IMR-90 (cell line): ENCODE measurements at regions not wholly inside any gene's neighbourhood (a gene's known extent, or its start where the extent isn't known, plus 50 kb on each side); places are given as distances from the start of the nearest gene placed in this dataset.

Experiments used
- ATAC-seq: fragments of 200-7000 bp; cut with Tn5 transposase; 2 replicates; pipeline ENCODE4 v1.9.1; 2020; ENCODE audit warnings: low read depth, mild to moderate bottlenecking, moderate library complexity
- BruUV-seq: library from RNA; stranded (reverse); fragments of 400-500 nt; replicated peaks from 2 replicates; lab custom pipeline; 2021; lab: Mats Ljungman, UMichigan
- CTCF ChIA-PET: fragments of 300-600 bp; formaldehyde crosslinking; extraction: SDS; loops from one replicate; lab custom pipeline; 2021; ENCODE audit warnings: antibody characterized with exemption; lab: Yijun Ruan, JAX
- POLR2A ChIA-PET: fragments of 300-600 bp; sonication (Branson Sonifier 250); formaldehyde crosslinking; loops from one replicate; lab custom pipeline; 2022; ENCODE audit warnings: antibody characterized with exemption; ENCODE audit not compliant: unreplicated experiment; lab: Charles Lee
- DNase-seq: peaks from one replicate; pipeline ENCODE4 v3.0.0; 2013
- H2AFZ ChIP-seq: replicated peaks from 2 replicates; pipeline ENCODE3; 2013; ENCODE audit warnings: low read length, mild to moderate bottlenecking; ENCODE audit not compliant: poor library complexity
- H2AK5ac ChIP-seq: 2 replicates; pipeline ENCODE4 v1.6.1; 2013; ENCODE audit warnings: low read depth, low read length, inconsistent platforms
- H2AK9ac ChIP-seq: replicated peaks from 2 replicates; pipeline ENCODE3; 2013; ENCODE audit warnings: mild to moderate bottlenecking, low read depth, low read length, moderate library complexity; ENCODE audit not compliant: poor library complexity
- H2BK120ac ChIP-seq: 2 replicates; pipeline ENCODE4 v1.6.1; 2013; ENCODE audit warnings: low read depth, low read length, inconsistent platforms
- H2BK15ac ChIP-seq: 3 replicates; pipeline ENCODE4 v1.6.1; 2013; ENCODE audit warnings: low read depth, low read length, inconsistent platforms
- H2BK20ac ChIP-seq: 2 replicates; pipeline ENCODE4 v1.6.1; 2013; ENCODE audit warnings: low read depth, mild to moderate bottlenecking, inconsistent platforms, low read length, moderate library complexity
- H2BK5ac ChIP-seq: 2 replicates; pipeline ENCODE4 v1.6.1; 2013; ENCODE audit warnings: mild to moderate bottlenecking, low read depth, low read length, inconsistent platforms; ENCODE audit not compliant: poor library complexity, severe bottlenecking
- H3K14ac ChIP-seq: replicated peaks from 2 replicates; pipeline ENCODE4 v1.6.1; 2013; ENCODE audit warnings: low read depth, low read length, inconsistent platforms
- H3K18ac ChIP-seq: 2 replicates; pipeline ENCODE4 v1.6.1; 2013; ENCODE audit warnings: low read depth, low read length, control low read depth
- H3K23ac ChIP-seq: 2 replicates; pipeline ENCODE4 v1.6.1; 2013; ENCODE audit warnings: low read depth, low read length, inconsistent platforms
- H3K27ac ChIP-seq: 2 replicates; pipeline ENCODE4 v1.5.1; 2013; ENCODE audit warnings: mild to moderate bottlenecking, control low read depth, low read length; ENCODE audit not compliant: insufficient read depth
- H3K27me3 ChIP-seq: 2 replicates; pipeline ENCODE4 v1.6.1; 2013; ENCODE audit warnings: low read length; ENCODE audit not compliant: control insufficient read depth, insufficient read depth
- H3K36me3 ChIP-seq: 2 replicates; pipeline ENCODE4 v1.6.1; 2013; ENCODE audit warnings: low read length, mixed read lengths; ENCODE audit not compliant: control insufficient read depth, insufficient read depth
- H3K4ac ChIP-seq: 2 replicates; pipeline ENCODE4 v1.6.1; 2013; ENCODE audit warnings: low read depth, low read length, inconsistent platforms
- H3K4me1 ChIP-seq: 2 replicates; pipeline ENCODE4 v1.6.1; 2013; ENCODE audit warnings: low read length, mixed read lengths; ENCODE audit not compliant: control insufficient read depth, insufficient read depth
- H3K4me2 ChIP-seq: 2 replicates; pipeline ENCODE4 v1.6.1; 2013; ENCODE audit warnings: low read depth, mild to moderate bottlenecking, control low read depth, low read length, moderate library complexity
- H3K4me3 ChIP-seq: 2 replicates; pipeline ENCODE4 v1.5.1; 2013; ENCODE audit warnings: low read depth, mild to moderate bottlenecking, control low read depth, low read length, moderate library complexity; ENCODE audit not compliant: insufficient read depth
- H3K56ac ChIP-seq: 2 replicates; pipeline ENCODE4 v1.6.1; 2013; ENCODE audit warnings: low read length, inconsistent platforms; ENCODE audit not compliant: insufficient read depth; ENCODE audit errors: extremely low read depth
- H3K79me1 ChIP-seq, 2 experiments: 2 replicates each; pipeline ENCODE4 v1.6.1; 2013; ENCODE audit warnings: low read length in 2 of 2, inconsistent platforms in 1 of 2, low read depth in 1 of 2
- H3K9ac ChIP-seq: 2 replicates; pipeline ENCODE4 v1.6.1; 2013; ENCODE audit warnings: low read depth, low read length, control low read depth
- H3K9me1 ChIP-seq: 2 replicates; pipeline ENCODE4 v1.6.1; 2013; ENCODE audit warnings: low read length, inconsistent platforms; ENCODE audit not compliant: insufficient read depth
- H3K9me3 ChIP-seq: 2 replicates; pipeline ENCODE4 v1.6.1; 2013; ENCODE audit warnings: low read length; ENCODE audit not compliant: control insufficient read depth, insufficient read depth
- H4K20me1 ChIP-seq: 2 replicates; pipeline ENCODE4 v1.6.1; 2013; ENCODE audit warnings: low read length, inconsistent platforms; ENCODE audit not compliant: insufficient read depth
- H4K5ac ChIP-seq: 2 replicates; pipeline ENCODE4 v1.6.1; 2013; ENCODE audit warnings: mild to moderate bottlenecking, low read depth, low read length, control low read depth
- H4K8ac ChIP-seq, 2 experiments: 2 replicates each; pipeline ENCODE4 v1.6.1; 2013; ENCODE audit warnings: low read depth in 2 of 2, low read length in 2 of 2, control low read depth in 1 of 2, inconsistent platforms in 1 of 2
- H4K91ac ChIP-seq: 2 replicates; pipeline ENCODE4 v1.6.1; 2013; ENCODE audit warnings: low read depth, low read length, inconsistent platforms; ENCODE audit not compliant: insufficient read depth
- BHLHE40 ChIP-seq: fragments of 150-350 bp; IDR thresholded peaks from 2 replicates; pipeline ENCODE4 v1.6.1; 2016; ENCODE audit warnings: mild to moderate bottlenecking, low read depth, low read length
- CEBPB ChIP-seq: IDR thresholded peaks from 2 replicates; pipeline ENCODE4 v1.6.1; 2012; ENCODE audit warnings: low read depth, low read length, improper control_type of control experiment
- CHD1 ChIP-seq: IDR thresholded peaks from 2 replicates; pipeline ENCODE4 v1.6.1; 2012; ENCODE audit warnings: low read depth, low read length, improper control_type of control experiment
- CTCF ChIP-seq: conservative IDR thresholded peaks from 2 replicates; pipeline ENCODE4 v1.5.1; 2012; ENCODE audit warnings: mild to moderate bottlenecking, low read depth, low read length, improper control_type of control experiment
- FOS ChIP-seq: fragments of 150-350 bp; IDR thresholded peaks from 2 replicates; pipeline ENCODE4 v1.6.1; 2016; ENCODE audit warnings: low read depth, low read length
- MAFK ChIP-seq: IDR thresholded peaks from 2 replicates; pipeline ENCODE4 v1.6.1; 2012; ENCODE audit warnings: low read depth, low read length, improper control_type of control experiment
- MAZ ChIP-seq: IDR thresholded peaks from 2 replicates; pipeline ENCODE4 v1.6.1; 2012; ENCODE audit warnings: low read depth, mild to moderate bottlenecking, low read length, improper control_type of control experiment, moderate library complexity, borderline replicate concordance
- MXI1 ChIP-seq: IDR thresholded peaks from 2 replicates; pipeline ENCODE4 v1.6.1; 2012; ENCODE audit warnings: low read depth, mild to moderate bottlenecking, low read length, moderate library complexity, borderline replicate concordance
- NFE2L2 ChIP-seq: fragments of 150-350 bp; IDR thresholded peaks from 2 replicates; pipeline ENCODE4 v1.6.1; 2016; ENCODE audit warnings: low read depth, mild to moderate bottlenecking, low read length
- POLR2A ChIP-seq: IDR thresholded peaks from 2 replicates; pipeline ENCODE4 v1.6.1; 2012; ENCODE audit warnings: mild to moderate bottlenecking, low read depth, low read length
- RAD21 ChIP-seq: IDR thresholded peaks from 2 replicates; pipeline ENCODE4 v1.6.1; 2012; ENCODE audit warnings: low read length, improper control_type of control experiment
- RCOR1 ChIP-seq: IDR thresholded peaks from 2 replicates; pipeline ENCODE4 v1.6.1; 2012; ENCODE audit warnings: mild to moderate bottlenecking, low read length, improper control_type of control experiment; ENCODE audit not compliant: insufficient replicate concordance
- RFX5 ChIP-seq: IDR thresholded peaks from 2 replicates; pipeline ENCODE4 v1.8.0; 2012; ENCODE audit warnings: low read depth, mild to moderate bottlenecking, low read length, moderate library complexity
- SMC3 ChIP-seq: fragments of 150-350 bp; IDR thresholded peaks from 2 replicates; pipeline ENCODE4 v1.6.1; 2016; ENCODE audit warnings: low read depth, mild to moderate bottlenecking, antibody characterized with exemption, low read length, moderate library complexity
- USF2 ChIP-seq: fragments of 150-350 bp; IDR thresholded peaks from 2 replicates; pipeline ENCODE4 v1.6.1; 2017; ENCODE audit warnings: mild to moderate bottlenecking, antibody characterized with exemption, low read length, low read depth
- WGBS, 2 experiments: methylation state at CpG; one replicate each; pipeline versions ENCODE4 v1.1.5 to v1.1.7; 2013; ENCODE audit warnings: missing lambda C conversion rate in 2 of 2; ENCODE audit not compliant: insufficient read length in 1 of 2; ENCODE audit errors: extremely low coverage in 2 of 2; 5-methylcytosine and 5-hydroxymethylcytosine counted together
- dilution Hi-C: fragments of 300-500 bp; cut with HindIII; formaldehyde crosslinking; loops from one replicate; pipeline ENCODE4 v1.14.3; 2018; ENCODE audit warnings: low sequenced_read_pairs; ENCODE audit not compliant: unreplicated experiment
- in situ Hi-C: fragments of 300-500 bp; cut with MboI; formaldehyde crosslinking; loops from 3 replicates; pipeline ENCODE4 v1.14.3; 2019; ENCODE audit warnings: low sequenced_read_pairs, inconsistent platforms, mixed read lengths
- intact Hi-C: fragments of 100-400 bp; cut with micrococcal nuclease; formaldehyde crosslinking; loops from 2 replicates; pipeline ENCODE4 v1.10.0; 2022
- TF ChIP-seq, protein P1 (sequence below): fragments of 150-350 bp; IDR thresholded peaks from 2 replicates; pipeline ENCODE4 v1.6.1; 2016; ENCODE audit warnings: low read depth, mild to moderate bottlenecking, low read length, moderate library complexity, borderline replicate concordance

- 32% methylated on average over 2 of the region's 7 CpGs; no CpG with 5 or more reads in 1 of the 2 experiments for WGBS, 2 experiments
- dilution Hi-C loops (no loop called here), in situ Hi-C loops (no loop called here), intact Hi-C loops (no loop called here)
- ChIA-PET CTCF (no interaction called here), POLR2A (no interaction called here)
- Histone ChIP-seq H3K4me2 (no peak overlapping the region), H3K4ac (no peak overlapping the region), H2BK5ac (no peak overlapping the region), H2BK20ac (no peak overlapping the region), H3K36me3 (no peaks in the 10 kb centered on the region), H4K5ac (no peak overlapping the region), H3K14ac (no peak overlapping the region), H3K79me1 (no peaks in the 10 kb centered on the region), H2AK5ac (no peak overlapping the region), H4K20me1 (no peaks in the 10 kb centered on the region), H2AFZ (no peak overlapping the region), H3K4me1 (no peaks in the 10 kb centered on the region), H4K8ac (no peak overlapping the region), H3K4me3 (no peak overlapping the region), H3K23ac (no peak overlapping the region), H3K27me3 (no peaks in the 10 kb centered on the region), H2BK15ac (no peak overlapping the region), H3K18ac (no peak overlapping the region), H4K91ac (no peak overlapping the region), H3K56ac (no peak overlapping the region), H2AK9ac (no peak overlapping the region), H3K9ac (no peak overlapping the region), H3K9me3 (peaks cover 35% of the 10 kb centered on the region), H3K27ac (no peak overlapping the region), H3K9me1 (no peaks in the 10 kb centered on the region), H2BK120ac (no peak overlapping the region)
- DNase-seq, result no peak
- no TSS peak for BruUV-seq
- no peak for ATAC-seq
- TF ChIP-seq RFX5 (no peak), USF2 (no peak), CTCF (no peak), NFE2L2 (no peak), SMC3 (no peak), RAD21 (no peak), MAFK (no peak), RCOR1 (no peak), FOS (no peak), MAZ (no peak), POLR2A (no peak), CHD1 (no peak), MXI1 (no peak), CEBPB (no peak), BHLHE40 (no peak)
- TF ChIP-seq, protein P1, sequence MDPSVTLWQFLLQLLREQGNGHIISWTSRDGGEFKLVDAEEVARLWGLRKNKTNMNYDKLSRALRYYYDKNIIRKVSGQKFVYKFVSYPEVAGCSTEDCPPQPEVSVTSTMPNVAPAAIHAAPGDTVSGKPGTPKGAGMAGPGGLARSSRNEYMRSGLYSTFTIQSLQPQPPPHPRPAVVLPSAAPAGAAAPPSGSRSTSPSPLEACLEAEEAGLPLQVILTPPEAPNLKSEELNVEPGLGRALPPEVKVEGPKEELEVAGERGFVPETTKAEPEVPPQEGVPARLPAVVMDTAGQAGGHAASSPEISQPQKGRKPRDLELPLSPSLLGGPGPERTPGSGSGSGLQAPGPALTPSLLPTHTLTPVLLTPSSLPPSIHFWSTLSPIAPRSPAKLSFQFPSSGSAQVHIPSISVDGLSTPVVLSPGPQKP, result no peak
Observed at GRCh38 chr13:111573801-111574200, 253.4 kb downstream of the TEX29 start.
